Progenitor cell of endocrine pancreas (in vitro differentiated cells): ENCODE measurements at regions not wholly inside any gene's neighbourhood (a gene's known extent, or its start where the extent isn't known, plus 50 kb on each side); places are given as distances from the start of the nearest gene placed in this dataset.

Experiments
- DNase-seq: peaks from one replicate; pipeline ENCODE4 v3.0.0; 2021; ENCODE audit warnings: low spot score; ENCODE audit not compliant: unreplicated experiment
- H3K27ac Mint-ChIP-seq: 2 replicates; pipeline ENCODE4 v1.8.0; 2021; ENCODE audit warnings: mild to moderate bottlenecking, moderate library complexity, mixed read lengths
- H3K27me3 Mint-ChIP-seq: 2 replicates; pipeline ENCODE4 v1.8.0; 2021; ENCODE audit warnings: mixed read lengths
- H3K36me3 Mint-ChIP-seq: 2 replicates; pipeline ENCODE4 v1.8.0; 2022; ENCODE audit warnings: mixed read lengths; ENCODE audit not compliant: insufficient read depth
- H3K4me1 Mint-ChIP-seq: 2 replicates; pipeline ENCODE4 v1.8.0; 2021; ENCODE audit warnings: low read depth, mixed read lengths
- H3K4me3 Mint-ChIP-seq: 2 replicates; pipeline ENCODE4 v1.8.0; 2021; ENCODE audit warnings: low read depth, mild to moderate bottlenecking, moderate library complexity, mixed read lengths
- H3K9me3 Mint-ChIP-seq: 2 replicates; pipeline ENCODE4 v1.8.0; 2021; ENCODE audit warnings: low read depth, mixed read lengths
- TF ChIP-seq, protein P1 (sequence below): fragments of 200-600 bp; sonication (generic); IDR thresholded peaks from one replicate; pipeline ENCODE4 v1.5.0; 2021; ENCODE audit warnings: antibody characterized with exemption, mild to moderate bottlenecking; ENCODE audit not compliant: unreplicated experiment

- Mint-ChIP-seq H3K27ac (no peak overlapping the region), H3K9me3 (peaks cover 8% of the 10 kb centered on the region), H3K27me3 (no peaks in the 10 kb centered on the region), H3K4me1 (no peaks in the 10 kb centered on the region), H3K4me3 (no peak overlapping the region), H3K36me3 (no peaks in the 10 kb centered on the region)
- DNase-seq: no peak
- TF ChIP-seq, protein P1, sequence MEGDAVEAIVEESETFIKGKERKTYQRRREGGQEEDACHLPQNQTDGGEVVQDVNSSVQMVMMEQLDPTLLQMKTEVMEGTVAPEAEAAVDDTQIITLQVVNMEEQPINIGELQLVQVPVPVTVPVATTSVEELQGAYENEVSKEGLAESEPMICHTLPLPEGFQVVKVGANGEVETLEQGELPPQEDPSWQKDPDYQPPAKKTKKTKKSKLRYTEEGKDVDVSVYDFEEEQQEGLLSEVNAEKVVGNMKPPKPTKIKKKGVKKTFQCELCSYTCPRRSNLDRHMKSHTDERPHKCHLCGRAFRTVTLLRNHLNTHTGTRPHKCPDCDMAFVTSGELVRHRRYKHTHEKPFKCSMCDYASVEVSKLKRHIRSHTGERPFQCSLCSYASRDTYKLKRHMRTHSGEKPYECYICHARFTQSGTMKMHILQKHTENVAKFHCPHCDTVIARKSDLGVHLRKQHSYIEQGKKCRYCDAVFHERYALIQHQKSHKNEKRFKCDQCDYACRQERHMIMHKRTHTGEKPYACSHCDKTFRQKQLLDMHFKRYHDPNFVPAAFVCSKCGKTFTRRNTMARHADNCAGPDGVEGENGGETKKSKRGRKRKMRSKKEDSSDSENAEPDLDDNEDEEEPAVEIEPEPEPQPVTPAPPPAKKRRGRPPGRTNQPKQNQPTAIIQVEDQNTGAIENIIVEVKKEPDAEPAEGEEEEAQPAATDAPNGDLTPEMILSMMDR: no peak
These were observed 658.7 kb downstream of the TLL1 start for GRCh38 chr4:166531703-166532102.

GRCh38 chr4:166535865-166536264 lies 662.8 kb downstream of the TLL1 start:
- peaks cover 8% of the 10 kb centered on the region for H3K9me3 Mint-ChIP-seq

GRCh38 chr4:166538491-166539005 lies 665.5 kb downstream of the TLL1 start:
- H3K36me3 Mint-ChIP-seq: no peaks in the 10 kb centered on the region
- DNase-seq: no peak
- H3K27ac Mint-ChIP-seq: no peak overlapping the region
- H3K27me3 Mint-ChIP-seq: no peaks in the 10 kb centered on the region
- TF ChIP-seq, protein P1: no peak
- no peak overlapping the region for H3K4me3 Mint-ChIP-seq
- H3K4me1 Mint-ChIP-seq: no peaks in the 10 kb centered on the region
- H3K9me3 Mint-ChIP-seq: peaks cover 12% of the 10 kb centered on the region

More at GRCh38 chr4:166535865-166536264, 662.8 kb downstream of the TLL1 start:
- H3K36me3 Mint-ChIP-seq: no peaks in the 10 kb centered on the region
- H3K27ac Mint-ChIP-seq: no peak overlapping the region
- no peak overlapping the region for H3K4me3 Mint-ChIP-seq
- no peaks in the 10 kb centered on the region for H3K4me1 Mint-ChIP-seq
- no peak for DNase-seq
- TF ChIP-seq, protein P1: no peak
- H3K27me3 Mint-ChIP-seq: no peaks in the 10 kb centered on the region

- TF ChIP-seq, protein P1: no peak
- H3K4me3 Mint-ChIP-seq: no peak overlapping the region
These were observed 673.0 kb downstream of the TLL1 start for GRCh38 chr4:166546009-166546408.

GRCh38 chr4:166577639-166578038 lies 656.7 kb downstream of the SPOCK3 start:
- Mint-ChIP-seq H3K4me1 (no peaks in the 10 kb centered on the region), H3K9me3 (no peaks in the 10 kb centered on the region), H3K36me3 (no peaks in the 10 kb centered on the region), H3K4me3 (no peak overlapping the region), H3K27ac (no peak overlapping the region), H3K27me3 (no peaks in the 10 kb centered on the region)
- DNase-seq: no peak
- TF ChIP-seq, protein P1: no peak

More at GRCh38 chr4:166546009-166546408, 673.0 kb downstream of the TLL1 start:
- DNase-seq: no peak
- H3K27ac Mint-ChIP-seq: no peak overlapping the region
- no peaks in the 10 kb centered on the region for H3K36me3 Mint-ChIP-seq
- H3K27me3 Mint-ChIP-seq: no peaks in the 10 kb centered on the region
- no peaks in the 10 kb centered on the region for H3K4me1 Mint-ChIP-seq
- peaks cover 12% of the 10 kb centered on the region for H3K9me3 Mint-ChIP-seq
